ENCODE measurements at regions not wholly inside any gene's neighbourhood (a gene's known extent, or its start where the extent isn't known, plus 50 kb on each side); places are given as distances from the start of the nearest gene placed in this dataset. TPM values are rescaled to one million over a fixed set of nuclear protein-coding genes. Genes with fewer than 3 reads are reported as not detected.

GRCh38 chr3:59106085-59106648, 56.3 kb upstream of the CFAP20DC start:
- Histone ChIP-seq H3K9me3 (ENCODE audit: low read depth) (no peaks in the 10 kb centered on the region), H3K27ac (peak overlapping the region; percentile 29), H2AFZ (no peak overlapping the region), H3K79me2 (no peaks in the 10 kb centered on the region), H3K4me2 (peak overlapping the region; percentile 46), H4K20me1 (ENCODE audit: insufficient read depth, poor library complexity, severe bottlenecking) (no peaks in the 10 kb centered on the region), H3K36me3 (replicated peaks; ENCODE audit: insufficient read depth, low read depth) (no peaks in the 10 kb centered on the region), H3K9me2 (replicated peaks; ENCODE audit: insufficient read depth) (no peaks in the 10 kb centered on the region), H3K4me1 (ENCODE audit: insufficient read depth) (peaks cover 8% of the 10 kb centered on the region), H3K27me3 (no peaks in the 10 kb centered on the region), H3K4me3 (no peak overlapping the region)
- 77% methylated on average over 1 of the region's 1 CpG for WGBS (ENCODE audit: low lambda C conversion rate, missing lambda C conversion rate)
- TF ChIP-seq EZH2 (IDR thresholded peaks at IDR 0.05; ENCODE audit: borderline replicate concordance) (no peak), CTCF (IDR thresholded peaks at IDR 0.05; ENCODE audit: poor library complexity) (no peak), EZH2phosphoT487 (IDR thresholded peaks at IDR 0.05; ENCODE audit: low read depth, severe bottlenecking, unreplicated experiment) (no peak)
- DNase-seq (ENCODE audit: low spot score): no peak

- TF ChIP-seq EZH2phosphoT487 (IDR thresholded peaks at IDR 0.05; ENCODE audit: low read depth, severe bottlenecking, unreplicated experiment): no peak
- no peak for TF ChIP-seq EZH2 (IDR thresholded peaks at IDR 0.05; ENCODE audit: borderline replicate concordance)
- TF ChIP-seq CTCF (IDR thresholded peaks at IDR 0.05; ENCODE audit: poor library complexity): no peak
- H3K9me3 ChIP-seq (ENCODE audit: low read depth): no peaks in the 10 kb centered on the region
- no peaks in the 10 kb centered on the region for H3K36me3 ChIP-seq (replicated peaks; ENCODE audit: insufficient read depth, low read depth)
- H3K27ac ChIP-seq: no peak overlapping the region
- no peak overlapping the region for H2AFZ ChIP-seq
- H3K4me1 ChIP-seq (ENCODE audit: insufficient read depth): peaks cover 8% of the 10 kb centered on the region
- no peak overlapping the region for H3K4me2 ChIP-seq
- DNase-seq (ENCODE audit: low spot score): no peak
- 43% methylated on average over 1 of the region's 1 CpG for WGBS (ENCODE audit: low lambda C conversion rate, missing lambda C conversion rate)
- no peaks in the 10 kb centered on the region for H3K27me3 ChIP-seq
- no peaks in the 10 kb centered on the region for H4K20me1 ChIP-seq (ENCODE audit: insufficient read depth, poor library complexity, severe bottlenecking)
- H3K79me2 ChIP-seq: no peaks in the 10 kb centered on the region
- no peaks in the 10 kb centered on the region for H3K9me2 ChIP-seq (replicated peaks; ENCODE audit: insufficient read depth)
- H3K4me3 ChIP-seq: no peak overlapping the region
Observed at GRCh38 chr3:59103552-59103951, 53.7 kb upstream of the CFAP20DC start.

DNA sequence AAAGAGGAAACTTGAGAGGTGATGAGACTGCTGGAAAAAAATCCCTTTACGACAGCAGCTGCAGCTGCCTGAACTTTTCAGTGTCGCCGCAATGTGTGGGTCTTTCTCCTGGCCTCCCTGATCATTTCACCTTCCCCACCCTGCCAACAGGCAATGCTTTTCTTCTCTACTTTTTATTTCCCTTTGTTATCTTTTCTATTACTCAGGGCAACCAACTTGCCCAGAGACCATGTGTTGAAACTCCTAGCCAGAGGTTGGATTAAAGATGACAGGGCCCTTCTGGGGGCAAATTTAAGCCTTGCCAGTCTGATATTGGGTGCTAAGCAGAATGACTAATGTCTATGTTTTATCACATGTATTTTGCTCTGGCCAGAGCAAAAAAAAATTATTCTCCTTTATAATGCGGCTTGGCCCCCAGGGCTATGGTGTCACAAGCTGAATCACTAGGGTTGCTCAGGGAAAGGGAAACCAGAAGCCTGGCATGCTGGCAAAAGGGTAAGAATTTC, 51.5 kb upstream of the CFAP20DC start:
- no peaks in the 10 kb centered on the region for H4K20me1 ChIP-seq (ENCODE audit: insufficient read depth, poor library complexity, severe bottlenecking)
- WGBS (ENCODE audit: low lambda C conversion rate, missing lambda C conversion rate): 62% methylated on average over 4 of the region's 4 CpGs
- no peaks in the 10 kb centered on the region for H3K9me2 ChIP-seq (replicated peaks; ENCODE audit: insufficient read depth)
- DNase-seq (ENCODE audit: low spot score): no peak
- no peaks in the 10 kb centered on the region for H3K27me3 ChIP-seq
- H3K4me3 ChIP-seq: no peak overlapping the region
- no peak overlapping the region for H2AFZ ChIP-seq
- TF ChIP-seq EZH2 (IDR thresholded peaks at IDR 0.05; ENCODE audit: borderline replicate concordance): no peak
- TF ChIP-seq EZH2phosphoT487 (IDR thresholded peaks at IDR 0.05; ENCODE audit: low read depth, severe bottlenecking, unreplicated experiment): no peak
- no peak for TF ChIP-seq CTCF (IDR thresholded peaks at IDR 0.05; ENCODE audit: poor library complexity)
- H3K36me3 ChIP-seq (replicated peaks; ENCODE audit: insufficient read depth, low read depth): no peaks in the 10 kb centered on the region
- no peak overlapping the region for H3K4me2 ChIP-seq
- H3K4me1 ChIP-seq (ENCODE audit: insufficient read depth): peaks cover 8% of the 10 kb centered on the region
- H3K27ac ChIP-seq: no peak overlapping the region
- no peaks in the 10 kb centered on the region for H3K9me3 ChIP-seq (ENCODE audit: low read depth)
- H3K79me2 ChIP-seq: no peaks in the 10 kb centered on the region

Small RNA genes in the stretch of these regions (small RNA-seq; reads per million reads assigned to genes)
- not detected for gene RF00017

All from hepatocyte (in vitro differentiated cells).